AG08396 (cell line): ENCODE measurements at regions not wholly inside any gene's neighbourhood (a gene's known extent, or its start where the extent isn't known, plus 50 kb on each side); places are given as distances from the start of the nearest gene placed in this dataset.
"Not testable (repeated sequence)": the region's sequence is repeated elsewhere in the genome, so short reads cannot be mapped to it uniquely, and the experiment has no call there.

Experiments
- DNase-seq: peaks from one replicate; pipeline ENCODE4 v3.0.0; 2012; ENCODE audit warnings: low spot score, mixed read lengths

- DNase-seq, result no peak
Measured at GRCh38 chr2:11877764-11878163, 131.3 kb downstream of the LPIN1 start.

DNA sequence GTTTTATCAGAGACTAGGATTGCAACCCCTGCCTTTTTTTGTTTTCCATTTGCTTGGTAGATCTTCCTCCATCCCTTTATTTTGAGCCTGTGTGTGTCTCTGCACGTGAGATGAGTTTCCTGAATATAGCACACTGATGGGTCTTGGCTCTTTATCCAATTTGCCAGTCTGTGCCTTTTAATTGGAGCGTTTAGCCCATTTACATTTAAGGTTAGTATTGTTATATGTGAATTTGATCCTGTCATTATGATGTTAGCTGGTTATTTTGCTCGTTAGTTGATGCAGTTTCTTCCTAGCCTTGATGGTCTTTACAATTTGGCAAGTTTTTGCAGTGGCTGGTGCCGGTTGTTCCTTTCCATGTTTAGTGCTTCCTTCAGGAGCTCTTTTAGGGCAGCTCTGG is 138.8 kb downstream of the LPIN1 start:
- not testable (repeated sequence) for DNase-seq

DNA sequence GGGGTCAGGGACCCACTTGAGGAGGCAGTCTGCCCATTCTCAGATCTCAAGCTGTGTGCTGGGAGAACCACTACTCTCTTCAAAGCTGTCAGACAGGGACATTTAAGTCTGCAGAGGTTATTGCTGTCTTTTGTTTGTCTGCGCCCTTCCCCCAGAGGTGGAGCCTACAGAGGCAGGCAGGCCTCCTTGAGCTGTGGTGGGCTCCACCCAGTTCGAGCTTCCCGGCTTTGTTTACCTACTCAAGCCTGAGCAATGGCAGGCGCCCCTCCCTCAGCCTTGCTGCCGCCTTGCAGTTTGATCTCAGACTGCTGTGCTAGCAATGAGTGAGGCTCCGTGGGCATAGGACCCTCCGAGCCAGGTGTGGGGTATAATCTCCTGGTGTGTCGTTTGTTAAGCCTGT is 140.5 kb downstream of the LPIN1 start:
- DNase-seq, result not testable (repeated sequence)

- DNase-seq, result no peak
Measured at GRCh38 chr2:11889101-11889850, 142.8 kb downstream of the LPIN1 start.

DNA sequence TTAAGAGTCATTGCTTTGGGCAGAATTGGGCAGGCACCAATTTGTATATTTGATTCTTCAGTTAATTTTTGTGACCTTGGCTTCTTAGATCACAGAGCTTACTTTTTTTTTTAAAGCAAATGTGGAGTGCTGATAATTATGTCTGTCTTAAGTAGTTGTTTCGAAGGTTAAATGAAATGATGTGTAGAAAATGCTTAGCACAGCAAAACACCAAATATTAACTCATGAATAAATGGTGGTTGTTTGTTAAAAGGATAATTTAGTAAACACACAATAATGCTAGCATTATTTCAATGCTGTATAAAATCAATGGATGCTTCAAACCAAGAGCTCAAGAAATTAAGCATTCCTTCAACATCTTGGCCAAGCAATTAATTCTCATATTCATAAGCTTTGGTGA is 143.4 kb downstream of the LPIN1 start:
- DNase-seq, result no peak

DNA sequence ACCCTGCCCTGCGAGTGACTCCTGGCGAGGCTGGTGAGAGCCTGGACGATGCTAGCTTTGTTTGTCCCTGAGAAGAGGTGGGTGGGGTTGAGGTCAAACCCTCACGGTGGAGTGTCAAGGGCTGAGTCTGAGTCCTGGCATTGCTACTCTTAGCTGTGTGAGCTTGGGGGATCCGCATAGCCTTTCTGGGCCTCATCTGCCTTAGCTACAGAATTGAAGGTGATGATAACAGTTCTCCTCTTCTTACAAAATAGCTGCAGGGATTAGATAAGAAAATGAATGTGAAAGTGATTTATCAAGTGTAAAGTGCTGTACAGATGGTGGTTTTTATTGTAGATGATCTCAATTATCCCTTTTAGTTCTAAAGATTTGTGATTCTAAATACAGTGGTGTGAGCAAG is 144.6 kb downstream of the LPIN1 start:
- no peak for DNase-seq

DNA sequence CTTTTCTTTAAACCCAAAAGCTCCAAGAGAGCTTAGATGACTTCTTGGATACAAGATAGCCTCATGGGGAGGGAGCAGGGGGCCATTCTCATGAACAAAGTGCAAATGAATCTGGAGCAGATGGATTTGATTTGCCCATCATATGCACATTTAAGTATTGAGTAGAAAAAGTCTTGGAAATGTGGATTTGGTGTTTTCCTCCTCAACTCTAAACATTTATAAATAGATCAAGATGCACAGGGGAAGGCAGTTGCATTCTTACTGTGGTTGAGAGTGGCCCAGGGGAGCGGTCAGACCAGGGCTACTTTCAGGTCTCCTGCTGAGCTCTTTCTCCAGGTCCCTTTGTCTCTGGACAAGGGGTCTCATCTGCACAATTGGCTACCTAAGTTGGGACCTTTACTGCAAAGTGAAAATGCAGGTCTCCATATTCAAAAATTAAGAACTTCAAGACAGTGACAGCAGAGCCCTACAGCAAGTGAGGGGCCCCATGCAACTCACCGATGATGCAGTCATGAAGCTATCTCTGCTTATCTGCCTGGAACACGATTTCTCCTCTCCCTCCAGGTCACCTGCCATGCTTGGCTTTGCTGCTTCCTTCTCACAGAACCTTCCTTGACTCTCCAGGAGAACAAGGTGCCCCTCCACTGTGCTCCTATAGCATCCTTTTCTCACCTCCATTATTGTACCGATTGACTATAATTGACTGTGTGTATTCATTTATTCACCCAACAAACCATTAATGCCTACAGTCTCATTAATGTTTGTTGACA is 145.4 kb downstream of the LPIN1 start:
- DNase-seq, result no peak

GRCh38 chr2:11896386-11896785 is 150.0 kb downstream of the LPIN1 start:
- DNase-seq, result no peak

- DNase-seq, result no peak
Measured at GRCh38 chr2:11898576-11898975, 152.1 kb downstream of the LPIN1 start.

- DNase-seq, result peak; percentile 44
Measured at GRCh38 chr2:11899264-11899818, 152.9 kb downstream of the LPIN1 start.

GRCh38 chr2:11900891-11901290 is 154.5 kb downstream of the LPIN1 start:
- not testable (repeated sequence) for DNase-seq

- DNase-seq, result no peak
Measured at GRCh38 chr2:11901351-11902069, 155.1 kb downstream of the LPIN1 start.

GRCh38 chr2:11903085-11903606 is 156.7 kb downstream of the LPIN1 start:
- no peak for DNase-seq

GRCh38 chr2:11904029-11904428 is 157.6 kb downstream of the LPIN1 start:
- no peak for DNase-seq

GRCh38 chr2:11904941-11905340 is 158.5 kb downstream of the LPIN1 start:
- no peak for DNase-seq

DNA sequence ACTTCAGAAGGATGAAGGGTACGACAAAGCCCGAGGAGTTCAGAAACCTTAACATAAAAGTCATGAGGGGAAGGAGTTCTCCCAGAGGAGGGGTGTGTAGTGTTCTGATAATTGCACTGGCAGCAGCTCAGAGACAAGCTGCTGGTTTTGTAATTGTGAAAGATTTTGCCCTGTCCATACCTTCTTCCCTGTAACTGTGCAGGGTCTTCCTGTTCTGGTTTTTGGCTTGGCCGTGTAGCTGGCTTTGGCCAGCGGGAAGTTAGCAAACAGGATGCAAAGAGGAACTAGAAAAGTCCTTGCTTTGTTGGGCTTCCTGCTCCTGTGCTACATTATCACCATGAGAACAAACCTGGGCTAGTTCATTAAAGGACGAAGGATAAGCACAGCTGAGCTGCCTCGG is 160.8 kb downstream of the LPIN1 start:
- DNase-seq, result no peak

- no peak for DNase-seq
Measured at GRCh38 chr2:11910971-11911370, 164.5 kb downstream of the LPIN1 start.

- no peak for DNase-seq
Measured at GRCh38 chr2:11912980-11913379, 166.5 kb downstream of the LPIN1 start.

- no peak for DNase-seq
Measured at GRCh38 chr2:11914455-11914854, 168.0 kb downstream of the LPIN1 start.

DNA sequence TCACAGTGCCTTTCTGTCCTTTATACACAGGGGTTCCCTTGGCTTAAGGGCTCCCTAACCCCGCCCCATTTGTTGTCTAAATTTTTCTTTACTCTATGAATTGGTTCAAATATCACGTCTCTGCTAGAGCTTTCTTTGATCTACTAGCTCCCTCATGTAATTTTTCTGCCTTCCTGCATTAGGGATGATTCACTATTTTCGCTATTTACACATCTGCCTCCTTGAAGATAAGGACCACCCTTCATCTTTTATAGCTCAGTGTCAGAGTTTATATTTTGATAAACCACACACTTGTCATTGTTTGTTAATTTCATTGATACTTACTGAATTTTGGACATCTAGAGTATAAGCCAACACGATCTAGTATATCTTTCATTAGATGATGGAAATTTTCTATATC is 169.2 kb downstream of the LPIN1 start:
- DNase-seq, result no peak

GRCh38 chr2:11919953-11920352 is 173.5 kb downstream of the LPIN1 start:
- no peak for DNase-seq

DNA sequence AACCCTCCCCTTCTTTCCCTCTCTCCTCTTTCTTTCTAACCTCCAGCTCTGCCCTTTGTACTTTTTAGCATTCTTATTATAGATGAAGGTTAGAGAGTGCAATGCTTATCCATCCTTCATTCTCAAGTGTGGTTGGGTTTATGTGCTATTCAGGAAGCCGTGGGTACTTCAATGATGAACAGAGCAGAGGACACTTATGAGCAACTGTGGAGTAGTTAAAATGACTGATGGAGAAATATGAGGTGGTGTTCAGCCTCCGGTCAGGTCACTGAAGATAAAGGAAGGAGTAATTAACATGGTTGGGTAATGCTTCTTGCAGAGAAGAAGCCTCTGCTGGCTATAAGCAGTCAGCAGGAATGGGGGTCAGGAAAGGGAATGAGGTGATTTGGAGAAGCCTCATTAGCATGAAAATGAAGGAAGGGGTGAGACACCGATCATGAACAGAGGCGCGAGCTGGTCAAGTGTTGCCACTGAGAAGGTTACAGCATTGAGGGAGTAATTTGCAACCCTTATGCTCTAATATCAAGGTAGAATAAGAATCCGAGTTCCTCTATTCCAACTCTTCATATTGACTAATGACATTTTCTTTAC is 174.7 kb downstream of the LPIN1 start:
- no peak for DNase-seq
